HS-5 (cell line): ENCODE measurements at regions not wholly inside any gene's neighbourhood (a gene's known extent, or its start where the extent isn't known, plus 50 kb on each side); places are given as distances from the start of the nearest gene placed in this dataset.
A peak's percentile ranks its signal among the peaks of the same experiment; 100 is the strongest.
"Not testable (repeated sequence)": the region's sequence is repeated elsewhere in the genome, so short reads cannot be mapped to it uniquely, and the experiment has no call there.

ENCODE experiments used
- DNase-seq: peaks from one replicate; pipeline ENCODE4 v3.0.0-alpha.2; 2012; ENCODE audit warnings: low read depth

GRCh38 chr10:78096486-78096885, 62.8 kb downstream of the RPS24 start:
- DNase-seq, result not testable (repeated sequence)

- not testable (repeated sequence) for DNase-seq
Measured at GRCh38 chr10:78102593-78102992, 68.9 kb downstream of the RPS24 start.

- DNase-seq, result no peak
Measured at GRCh38 chr10:78109210-78109609, 75.5 kb downstream of the RPS24 start.

- no peak for DNase-seq
Measured at GRCh38 chr10:78115135-78115853, 81.6 kb downstream of the RPS24 start.

- DNase-seq, result no peak
Measured at GRCh38 chr10:78116361-78116760, 82.7 kb downstream of the RPS24 start.

- no peak for DNase-seq
Measured at GRCh38 chr10:78118591-78118990, 84.9 kb downstream of the RPS24 start.

- no peak for DNase-seq
Measured at GRCh38 chr10:78121801-78122200, 88.1 kb downstream of the RPS24 start.

- DNase-seq, result no peak
Measured at GRCh38 chr10:78124167-78124566, 90.5 kb downstream of the RPS24 start.

- DNase-seq, result no peak
Measured at GRCh38 chr10:78129211-78129610, 95.5 kb downstream of the RPS24 start.

GRCh38 chr10:78130966-78131710, 97.5 kb downstream of the RPS24 start:
- DNase-seq, result no peak

GRCh38 chr10:78134773-78135306, 101.2 kb downstream of the RPS24 start:
- no peak for DNase-seq

- no peak for DNase-seq
Measured at GRCh38 chr10:78137147-78137546, 103.5 kb downstream of the RPS24 start.

GRCh38 chr10:78139341-78139740, 105.7 kb downstream of the RPS24 start:
- no peak for DNase-seq

- DNase-seq, result no peak
Measured at GRCh38 chr10:78140066-78140630, 106.5 kb downstream of the RPS24 start.

- no peak for DNase-seq
Measured at GRCh38 chr10:78143576-78143975, 109.9 kb downstream of the RPS24 start.

- DNase-seq, result no peak
Measured at GRCh38 chr10:78146200-78146599, 112.5 kb downstream of the RPS24 start.

GRCh38 chr10:78147202-78147601, 113.5 kb downstream of the RPS24 start:
- no peak for DNase-seq

- DNase-seq, result no peak
Measured at GRCh38 chr10:78148216-78148960, 114.7 kb downstream of the RPS24 start.

GRCh38 chr10:78148961-78149612, 115.4 kb downstream of the RPS24 start:
- peak; percentile 25 for DNase-seq

GRCh38 chr10:78150756-78151155, 117.1 kb downstream of the RPS24 start:
- no peak for DNase-seq

- DNase-seq, result no peak
Measured at GRCh38 chr10:78155722-78156121, 122.1 kb downstream of the RPS24 start.

GRCh38 chr10:78160591-78160990, 126.9 kb downstream of the RPS24 start:
- DNase-seq, result no peak
